ENCODE measurements at regions not wholly inside any gene's neighbourhood (a gene's known extent, or its start where the extent isn't known, plus 50 kb on each side); places are given as distances from the start of the nearest gene placed in this dataset.
A peak's percentile ranks its signal among the peaks of the same experiment; 100 is the strongest.
"Not testable (repeated sequence)": the region's sequence is repeated elsewhere in the genome, so short reads cannot be mapped to it uniquely, and the experiment has no call there.

GRCh38 chr10:25105262-25105661 is 69.5 kb upstream of the GPR158 start:
- TF ChIP-seq, protein P1, sequence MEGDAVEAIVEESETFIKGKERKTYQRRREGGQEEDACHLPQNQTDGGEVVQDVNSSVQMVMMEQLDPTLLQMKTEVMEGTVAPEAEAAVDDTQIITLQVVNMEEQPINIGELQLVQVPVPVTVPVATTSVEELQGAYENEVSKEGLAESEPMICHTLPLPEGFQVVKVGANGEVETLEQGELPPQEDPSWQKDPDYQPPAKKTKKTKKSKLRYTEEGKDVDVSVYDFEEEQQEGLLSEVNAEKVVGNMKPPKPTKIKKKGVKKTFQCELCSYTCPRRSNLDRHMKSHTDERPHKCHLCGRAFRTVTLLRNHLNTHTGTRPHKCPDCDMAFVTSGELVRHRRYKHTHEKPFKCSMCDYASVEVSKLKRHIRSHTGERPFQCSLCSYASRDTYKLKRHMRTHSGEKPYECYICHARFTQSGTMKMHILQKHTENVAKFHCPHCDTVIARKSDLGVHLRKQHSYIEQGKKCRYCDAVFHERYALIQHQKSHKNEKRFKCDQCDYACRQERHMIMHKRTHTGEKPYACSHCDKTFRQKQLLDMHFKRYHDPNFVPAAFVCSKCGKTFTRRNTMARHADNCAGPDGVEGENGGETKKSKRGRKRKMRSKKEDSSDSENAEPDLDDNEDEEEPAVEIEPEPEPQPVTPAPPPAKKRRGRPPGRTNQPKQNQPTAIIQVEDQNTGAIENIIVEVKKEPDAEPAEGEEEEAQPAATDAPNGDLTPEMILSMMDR (conservative IDR thresholded peaks at IDR 0.05) = no peak
- no peak overlapping the region for H3K27ac ChIP-seq

DNA sequence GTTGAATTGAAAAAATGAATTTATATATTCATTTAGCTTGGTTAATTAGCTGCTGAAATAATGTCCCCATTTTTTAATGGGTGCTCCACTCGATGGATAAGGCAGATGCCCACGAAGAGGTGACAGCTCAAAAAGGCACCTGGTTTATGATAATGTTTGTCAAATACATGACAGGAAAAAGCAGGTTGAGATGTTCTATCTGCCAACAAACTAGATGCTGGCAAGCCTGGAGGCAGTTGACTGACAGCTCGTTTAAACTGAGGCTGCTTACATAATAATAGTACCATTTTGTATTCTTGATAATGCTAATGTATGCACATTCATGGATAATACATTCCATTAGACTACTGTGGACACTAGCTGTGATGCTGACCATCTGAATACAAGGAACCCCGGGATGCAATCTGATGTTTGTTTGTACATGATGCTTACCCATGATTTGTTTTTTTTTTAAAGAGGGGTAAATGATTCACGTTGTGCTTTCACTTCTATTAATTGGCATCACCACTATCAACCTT is 69.0 kb upstream of the GPR158 start:
- TF ChIP-seq, protein P1 (conservative IDR thresholded peaks at IDR 0.05) = no peak
- no peak overlapping the region for H3K27ac ChIP-seq

- H3K27ac ChIP-seq = no peak overlapping the region
- TF ChIP-seq, protein P1 (conservative IDR thresholded peaks at IDR 0.05) = no peak
These were observed 67.0 kb upstream of the GPR158 start for GRCh38 chr10:25107756-25108155.

- not testable (repeated sequence) for H3K27ac ChIP-seq
These were observed 64.9 kb upstream of the GPR158 start for GRCh38 chr10:25109896-25110295.

- TF ChIP-seq, protein P1 (conservative IDR thresholded peaks at IDR 0.05) = no peak
- no peak overlapping the region for H3K27ac ChIP-seq
These were observed 62.8 kb upstream of the GPR158 start for GRCh38 chr10:25112016-25112415.

- H3K27ac ChIP-seq = peak overlapping the region; percentile 36; the same call in 1 of the 2 replicates
- TF ChIP-seq, protein P1 (conservative IDR thresholded peaks at IDR 0.05) = peak; percentile 88
These were observed 61.4 kb upstream of the GPR158 start for GRCh38 chr10:25113191-25114035.

GRCh38 chr10:25114036-25114411 is 60.8 kb upstream of the GPR158 start:
- TF ChIP-seq, protein P1 (conservative IDR thresholded peaks at IDR 0.05) = no peak
- H3K27ac ChIP-seq = peak overlapping the region; percentile 36; the same call in 1 of the 2 replicates

DNA sequence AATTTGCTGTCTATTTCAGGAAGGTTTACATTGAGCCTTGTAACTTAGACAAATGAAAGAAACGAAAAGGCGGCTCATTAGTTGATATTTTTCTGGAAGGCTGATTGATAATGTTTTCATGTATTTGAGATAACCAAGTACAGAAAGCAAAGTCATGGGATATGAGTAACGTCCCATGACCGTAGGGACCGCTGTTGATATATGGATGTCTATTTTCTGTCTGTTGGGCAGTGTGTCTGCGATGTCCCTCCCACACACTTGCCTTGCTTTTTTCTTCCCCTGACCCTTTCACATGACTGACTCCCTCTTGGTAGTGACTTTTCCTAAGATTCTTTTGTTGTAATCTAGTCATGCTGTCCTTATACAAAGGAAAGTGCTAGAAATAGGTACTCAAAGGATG is 57.0 kb upstream of the GPR158 start:
- TF ChIP-seq, protein P1 (conservative IDR thresholded peaks at IDR 0.05) = no peak
- no peak overlapping the region for H3K27ac ChIP-seq
